Aorta (tissue), 5 donors: ENCODE measurements at regions not wholly inside any gene's neighbourhood (a gene's known extent, or its start where the extent isn't known, plus 50 kb on each side); places are given as distances from the start of the nearest gene placed in this dataset.
"Not testable (repeated sequence)": the region's sequence is repeated elsewhere in the genome, so short reads cannot be mapped to it uniquely, and the experiment has no call there.

Source experiments
- ATAC-seq: fragments of 200-7000 bp; cut with Tn5 transposase; one replicate; pipeline ENCODE4 v1.9.1; 2022; ENCODE audit warnings: moderate library complexity; ENCODE audit not compliant: low FRiP score
- DNase-seq, 2 donors: peaks; one replicate each; pipeline ENCODE4 v3.0.0-alpha.2; 2020
- H3K27ac ChIP-seq, 2 donors: one replicate each; pipeline ENCODE4 v1.5.1; 2013; ENCODE audit warnings: low read length in 2 of 2, mild to moderate bottlenecking in 2 of 2, moderate library complexity in 2 of 2, control low read depth in 1 of 2, inconsistent platforms in 1 of 2, low read depth in 1 of 2
- H3K27me3 ChIP-seq, 2 donors: one replicate each; pipeline ENCODE4 v1.6.1; 2013; ENCODE audit warnings: control low read depth in 1 of 2, low read length in 1 of 2, mild to moderate bottlenecking in 1 of 2, moderate library complexity in 1 of 2; ENCODE audit not compliant: insufficient read depth in 2 of 2, control insufficient read depth in 1 of 2
- H3K36me3 ChIP-seq, 2 donors: one replicate each; pipeline ENCODE4 v1.6.1; 2013; ENCODE audit warnings: control low read depth in 1 of 2, low read length in 1 of 2, mild to moderate bottlenecking in 1 of 2; ENCODE audit not compliant: insufficient read depth in 2 of 2, control insufficient read depth in 1 of 2
- H3K4me1 ChIP-seq, 2 donors: one replicate each; pipeline ENCODE4 v1.6.1; 2013; ENCODE audit warnings: low read length in 2 of 2, control low read depth in 1 of 2, mild to moderate bottlenecking in 1 of 2, moderate library complexity in 1 of 2; ENCODE audit not compliant: insufficient read depth in 2 of 2, control insufficient read depth in 1 of 2
- H3K4me3 ChIP-seq, 2 donors: one replicate each; pipeline ENCODE4 v1.5.1; 2013; ENCODE audit warnings: low read length in 2 of 2, control low read depth in 1 of 2, mild to moderate bottlenecking in 1 of 2
- H3K9me3 ChIP-seq: one replicate; pipeline ENCODE4 v1.6.1; 2013; ENCODE audit warnings: mild to moderate bottlenecking, low read length; ENCODE audit not compliant: control insufficient read depth
- WGBS, 2 donors: extraction: QIAGEN DNeasy Blood & Tissue Kit; methylation state at CpG; one replicate each; pipeline ENCODE4 v1.1.7; 2013; 5-methylcytosine and 5-hydroxymethylcytosine counted together
- intact Hi-C, 2 donors: fragments of 100-400 bp; cut with DNase I; formaldehyde crosslinking; loops; one replicate each; pipeline versions ENCODE4 v1.14.2 to v1.15.0; 2022
- donor health status: healthy with polysubstance abuse.
- donor health status: Bipolar disorder and iron deficiency.
- donor health status: DM: no; HTN: no; CAD: no.
- donor health status: DM: no; HTN: no; CAD: no.
- donor health status: DM: yes; HTN: yes; CAD: no.

- H3K36me3 ChIP-seq = no peaks in the 10 kb centered on the region
- 97 to 100% methylated on average over 2 of the region's 2 CpGs for WGBS, 2 donors
- no peaks in the 10 kb centered on the region for H3K27me3 ChIP-seq
- intact Hi-C loops = no loop called here
- ATAC-seq (no peak), DNase-seq (no peak)
- H3K4me1 ChIP-seq = no peaks in the 10 kb centered on the region
- H3K27ac ChIP-seq = no peak overlapping the region
- H3K4me3 ChIP-seq = no peak overlapping the region
- H3K9me3 ChIP-seq = no peaks in the 10 kb centered on the region
These were observed 682.9 kb upstream of the LRRTM1 start for GRCh38 chr2:80987466-80987865.

GRCh38 chr2:80969900-80970299, 665.3 kb upstream of the LRRTM1 start:
- Histone ChIP-seq H3K9me3 (peaks cover 5% of the 10 kb centered on the region), H3K27ac (no peak overlapping the region), H3K27me3 (no peaks in the 10 kb centered on the region), H3K4me3 (no peak overlapping the region), H3K36me3 (no peaks in the 10 kb centered on the region), H3K4me1 (no peaks in the 10 kb centered on the region)
- DNase-seq (no peak), ATAC-seq (no peak)
- intact Hi-C loops = no loop called here

GRCh38 chr2:80968450-80968849, 663.9 kb upstream of the LRRTM1 start:
- H3K36me3 ChIP-seq = no peaks in the 10 kb centered on the region
- H3K27me3 ChIP-seq = peaks cover 0 to 2% of the 10 kb centered on the region in 2 donors
- no peak overlapping the region for H3K27ac ChIP-seq
- ATAC-seq (no peak), DNase-seq (no peak)
- peaks cover 9% of the 10 kb centered on the region for H3K9me3 ChIP-seq
- H3K4me1 ChIP-seq = no peaks in the 10 kb centered on the region
- intact Hi-C loops = no loop called here
- 68 to 71% methylated on average over 3 of the region's 3 CpGs for WGBS, 2 donors
- no peak overlapping the region for H3K4me3 ChIP-seq

- Histone ChIP-seq H3K27ac (no peak overlapping the region), H3K4me1 (no peaks in the 10 kb centered on the region), H3K4me3 (no peak overlapping the region), H3K36me3 (no peaks in the 10 kb centered on the region), H3K27me3 (no peaks in the 10 kb centered on the region), H3K9me3 (no peaks in the 10 kb centered on the region)
- DNase-seq (no peak), ATAC-seq (no peak)
- WGBS, 2 donors = 74 to 89% methylated on average over 6 of the region's 6 CpGs
- intact Hi-C loops = no loop called here
These were observed 643.1 kb upstream of the LRRTM1 start for GRCh38 chr2:80947601-80948130.

GRCh38 chr2:80943487-80943886, 638.9 kb upstream of the LRRTM1 start:
- WGBS, 2 donors = 87% methylated on average over 3 of the region's 3 CpGs

GRCh38 chr2:80942766-80943165, 638.2 kb upstream of the LRRTM1 start:
- no peak overlapping the region for H3K27ac ChIP-seq
- WGBS, 2 donors = 47 to 57% methylated on average over 4 of the region's 4 CpGs
- no peak for ATAC-seq

More at GRCh38 chr2:80943487-80943886, 638.9 kb upstream of the LRRTM1 start:
- H3K36me3 ChIP-seq = no peaks in the 10 kb centered on the region
- H3K9me3 ChIP-seq = no peaks in the 10 kb centered on the region
- DNase-seq = no peak
- H3K27me3 ChIP-seq = no peaks in the 10 kb centered on the region
- ATAC-seq = no peak
- no peak overlapping the region for H3K27ac ChIP-seq
- no peak overlapping the region for H3K4me3 ChIP-seq
- intact Hi-C loops = no loop called here
- H3K4me1 ChIP-seq = no peaks in the 10 kb centered on the region

GRCh38 chr2:80938463-80938862, 633.9 kb upstream of the LRRTM1 start:
- Histone ChIP-seq H3K36me3 (no peaks in the 10 kb centered on the region), H3K9me3 (no peaks in the 10 kb centered on the region), H3K27ac (no peak overlapping the region), H3K4me3 (no peak overlapping the region), H3K27me3 (no peaks in the 10 kb centered on the region), H3K4me1 (no peaks in the 10 kb centered on the region)
- DNase-seq (no peak), ATAC-seq (no peak)
- intact Hi-C loops = no loop called here
- 56 to 70% methylated on average over 3 of the region's 3 CpGs for WGBS, 2 donors

More at GRCh38 chr2:80942766-80943165, 638.2 kb upstream of the LRRTM1 start:
- no peaks in the 10 kb centered on the region for H3K4me1 ChIP-seq
- no peak overlapping the region for H3K4me3 ChIP-seq
- intact Hi-C loops = no loop called here
- no peaks in the 10 kb centered on the region for H3K36me3 ChIP-seq
- DNase-seq = no peak
- H3K27me3 ChIP-seq = no peaks in the 10 kb centered on the region
- H3K9me3 ChIP-seq = no peaks in the 10 kb centered on the region

- H3K36me3 ChIP-seq, intact Hi-C loops: not testable (repeated sequence)
These were observed 627.3 kb upstream of the LRRTM1 start for GRCh38 chr2:80931820-80932219.

GRCh38 chr2:80930777-80931176, 626.2 kb upstream of the LRRTM1 start:
- ATAC-seq = no peak
- Histone ChIP-seq H3K4me3 (no peak overlapping the region), H3K4me1 (no peaks in the 10 kb centered on the region), H3K27ac (no peak overlapping the region), H3K36me3 (no peaks in the 10 kb centered on the region), H3K9me3 (no peaks in the 10 kb centered on the region), H3K27me3 (no peaks in the 10 kb centered on the region)
- intact Hi-C loops = no loop called here
- WGBS, 2 donors = 83 to 94% methylated on average over 1 of the region's 1 CpG
- DNase-seq = no peak

More at GRCh38 chr2:80931820-80932219, 627.3 kb upstream of the LRRTM1 start:
- not testable (repeated sequence) for H3K27ac ChIP-seq, H3K4me1 ChIP-seq, DNase-seq, H3K9me3 ChIP-seq, H3K4me3 ChIP-seq, H3K27me3 ChIP-seq, ATAC-seq
- 97 to 98% methylated on average over 2 to 4 of the region's 6 CpGs for WGBS, 2 donors
